H1 (cell line): ENCODE measurements at regions not wholly inside any gene's neighbourhood (a gene's known extent, or its start where the extent isn't known, plus 50 kb on each side); places are given as distances from the start of the nearest gene placed in this dataset.

Source experiments
- CTCF ChIA-PET: fragments of 300-600 bp; sonication (Branson Sonifier 250); formaldehyde crosslinking; loops from one replicate; lab custom pipeline; 2021; ENCODE audit not compliant: partially characterized antibody; lab: Charles Lee
- POLR2A ChIA-PET: fragments of 300-600 bp; sonication (Branson Sonifier 250); formaldehyde crosslinking; loops from one replicate; lab custom pipeline; 2021; ENCODE audit warnings: inconsistent platforms; ENCODE audit not compliant: partially characterized antibody; lab: Charles Lee
- DNase-seq, 2 experiments: peaks; one replicate each; pipeline versions ENCODE4 v3.0.0 to v3.0.0-alpha.2; 2010 to 2022; ENCODE audit warnings: low spot score in 2 of 2, low read depth in 1 of 2, mixed read lengths in 1 of 2
- FAIRE-seq: peaks from 2 replicates; lab custom pipeline; 2011; peaks lifted over from hg19 to GRCh38; lab: Jason Lieb, UNC
- H2AFZ ChIP-seq: 2 replicates; pipeline ENCODE4 v1.8.1; 2012; ENCODE audit warnings: low read length, inconsistent platforms
- H2AK5ac ChIP-seq: 2 replicates; pipeline ENCODE4 v1.6.1; 2013; ENCODE audit warnings: low read depth, low read length
- H2BK120ac ChIP-seq: replicated peaks from 2 replicates; pipeline ENCODE3; 2013; ENCODE audit warnings: low read depth, low read length, inconsistent platforms
- H2BK12ac ChIP-seq: 2 replicates; pipeline ENCODE4 v1.6.1; 2013; ENCODE audit warnings: low read depth, low read length
- H2BK15ac ChIP-seq: 2 replicates; pipeline ENCODE4 v1.6.1; 2013; ENCODE audit warnings: low read length
- H2BK20ac ChIP-seq: 2 replicates; pipeline ENCODE4 v1.6.1; 2013; ENCODE audit warnings: low read length
- H2BK5ac ChIP-seq: 2 replicates; pipeline ENCODE4 v1.6.1; 2013; ENCODE audit warnings: low read depth, low read length
- H3K14ac ChIP-seq: 2 replicates; pipeline ENCODE4 v1.6.1; 2013; ENCODE audit warnings: inconsistent platforms; ENCODE audit not compliant: insufficient read length
- H3K18ac ChIP-seq: 2 replicates; pipeline ENCODE4 v1.6.1; 2013; ENCODE audit warnings: low read length; ENCODE audit errors: extremely low read depth
- H3K23ac ChIP-seq: 2 replicates; pipeline ENCODE4 v1.6.1; 2013; ENCODE audit warnings: inconsistent platforms; ENCODE audit not compliant: insufficient read length
- H3K23me2 ChIP-seq: 2 replicates; pipeline ENCODE4 v1.6.1; 2013; ENCODE audit warnings: low read depth, low read length
- H3K27ac ChIP-seq: 2 replicates; pipeline ENCODE4 v1.6.1; 2011; ENCODE audit warnings: low read depth, low read length, inconsistent platforms
- H3K27me3 ChIP-seq, 4 experiments: replicated peaks in 1 of 4; 1 replicate in 1 of 4; 2 replicates in 3 of 4; pipeline versions ENCODE4 v1.6.1 to v1.8.1; 2011 to 2013; ENCODE audit warnings: low read length in 3 of 4, mild to moderate bottlenecking in 3 of 4, inconsistent platforms in 2 of 4, mixed read lengths in 2 of 4, moderate library complexity in 1 of 4; ENCODE audit not compliant: control insufficient read depth in 3 of 4, insufficient read depth in 3 of 4; ENCODE audit errors: extremely low read depth in 1 of 4
- H3K36me3 ChIP-seq, 4 experiments: 2 replicates each; pipeline versions ENCODE4 v1.6.1 to v1.8.1; 2011 to 2013; ENCODE audit warnings: mild to moderate bottlenecking in 4 of 4, low read length in 3 of 4, moderate library complexity in 2 of 4, control low read depth in 1 of 4, inconsistent platforms in 1 of 4; ENCODE audit not compliant: insufficient read depth in 4 of 4, control insufficient read depth in 2 of 4
- H3K4ac ChIP-seq: replicated peaks from 2 replicates; pipeline ENCODE3; 2013; ENCODE audit warnings: low read length, low read depth, mixed read lengths, inconsistent platforms; ENCODE audit not compliant: insufficient read length
- H3K4me1 ChIP-seq, 4 experiments: replicated peaks in 1 of 4; 1 replicate in 1 of 4; 2 replicates in 3 of 4; pipeline versions ENCODE4 v1.6.1 to v1.8.1; 2011 to 2013; ENCODE audit warnings: low read length in 3 of 4, inconsistent platforms in 2 of 4, mixed read lengths in 1 of 4; ENCODE audit not compliant: insufficient read depth in 4 of 4, control insufficient read depth in 3 of 4
- H3K4me2 ChIP-seq, 2 experiments: 2 replicates each; pipeline versions ENCODE4 v1.6.1 to v1.8.1; 2011 to 2013; ENCODE audit warnings: low read depth in 2 of 2, low read length in 2 of 2, control low read depth in 1 of 2, inconsistent platforms in 1 of 2, mild to moderate bottlenecking in 1 of 2; ENCODE audit not compliant: insufficient read depth in 1 of 2
- H3K4me3 ChIP-seq, 4 experiments: fragments of 200-600, 300-600 bp in 1 of 4; sonication (generic), shearing (Covaris generic), sonication (Bioruptor Twin) in 1 of 4; 2 replicates each; pipeline versions ENCODE4 v1.5.1 to v1.8.1; 2011 to 2016; ENCODE audit warnings: low read length in 4 of 4, low read depth in 3 of 4, control low read depth in 2 of 4, inconsistent platforms in 2 of 4, mild to moderate bottlenecking in 2 of 4, mixed read lengths in 1 of 4, moderate library complexity in 1 of 4; ENCODE audit not compliant: insufficient read depth in 2 of 4; ENCODE audit errors: extremely low read depth in 1 of 4
- H3K56ac ChIP-seq: replicated peaks from 2 replicates; pipeline ENCODE3; 2013; ENCODE audit warnings: low read depth, mild to moderate bottlenecking, mixed read lengths, low read length, inconsistent platforms; ENCODE audit not compliant: insufficient read length
- H3K79me1 ChIP-seq: 2 replicates; pipeline ENCODE4 v1.6.1; 2013; ENCODE audit warnings: low read depth, low read length, control low read depth
- H3K79me2 ChIP-seq, 2 experiments: 2 replicates each; pipeline versions ENCODE4 v1.6.1 to v1.8.1; 2012 to 2013; ENCODE audit warnings: low read length in 2 of 2, mild to moderate bottlenecking in 2 of 2, inconsistent platforms in 1 of 2; ENCODE audit not compliant: insufficient read depth in 2 of 2, control insufficient read depth in 1 of 2
- H3K9ac ChIP-seq, 4 experiments: replicated peaks in 1 of 4; 1 replicate in 1 of 4; 2 replicates in 3 of 4; pipeline versions ENCODE4 v1.6.1 to v1.8.1; 2011 to 2013; ENCODE audit warnings: low read depth in 3 of 4, low read length in 3 of 4, control low read depth in 2 of 4, mild to moderate bottlenecking in 2 of 4, moderate library complexity in 2 of 4, inconsistent platforms in 1 of 4; ENCODE audit errors: extremely low read depth in 1 of 4
- H3K9me3 ChIP-seq, 2 experiments: 2 replicates each; pipeline versions ENCODE4 v1.6.1 to v1.8.1; 2012 to 2013; ENCODE audit warnings: mild to moderate bottlenecking in 2 of 2, moderate library complexity in 2 of 2, control low read depth in 1 of 2, inconsistent platforms in 1 of 2, low read depth in 1 of 2, low read length in 1 of 2, mixed read lengths in 1 of 2; ENCODE audit not compliant: insufficient read depth in 2 of 2
- H4K20me1 ChIP-seq, 2 experiments: replicated peaks in 1 of 2; 2 replicates each; pipeline versions ENCODE3 to v1.8.1; 2011 to 2013; ENCODE audit warnings: inconsistent platforms in 2 of 2, low read length in 2 of 2, mild to moderate bottlenecking in 1 of 2; ENCODE audit not compliant: insufficient read depth in 2 of 2, control insufficient read depth in 1 of 2
- H4K5ac ChIP-seq: 2 replicates; pipeline ENCODE4 v1.6.1; 2013; ENCODE audit warnings: low read length, low read depth, mixed read lengths, inconsistent platforms; ENCODE audit not compliant: insufficient read length
- H4K8ac ChIP-seq: 2 replicates; pipeline ENCODE4 v1.8.0; 2013; ENCODE audit warnings: mild to moderate bottlenecking, moderate library complexity, low read length, inconsistent platforms; ENCODE audit not compliant: insufficient read depth; ENCODE audit errors: extremely low read depth
- H4K91ac ChIP-seq: replicated peaks from 2 replicates; pipeline ENCODE3; 2013; ENCODE audit warnings: low read length, mixed read lengths, inconsistent platforms; ENCODE audit not compliant: insufficient read length
- CHD1 ChIP-seq: IDR thresholded peaks from 2 replicates; pipeline ENCODE4 v1.6.1; 2012; ENCODE audit warnings: low read depth, low read length, improper control_type of control experiment
- EZH2 ChIP-seq: fragments of 200-600 bp; sonication (generic); IDR thresholded peaks from 2 replicates; pipeline ENCODE4 v1.7.1; 2012; ENCODE audit warnings: low read depth, mild to moderate bottlenecking, moderate library complexity, low read length, inconsistent platforms; ENCODE audit not compliant: severe bottlenecking
- GTF2F1 ChIP-seq: IDR thresholded peaks from 2 replicates; pipeline ENCODE4 v1.6.1; 2012; ENCODE audit warnings: low read depth, low read length, improper control_type of control experiment, borderline replicate concordance
- JUND ChIP-seq: IDR thresholded peaks from 2 replicates; pipeline ENCODE4 v1.6.1; 2011; ENCODE audit warnings: mild to moderate bottlenecking, improper control_type of control experiment, low read length
- RAD21 ChIP-seq, 2 experiments: IDR thresholded peaks in 1 of 2; conservative IDR thresholded peaks in 1 of 2; 2 replicates each; pipeline ENCODE4 v1.6.1; 2011; ENCODE audit warnings: low read depth in 2 of 2, low read length in 2 of 2, improper control_type of control experiment in 1 of 2, inconsistent platforms in 1 of 2, mild to moderate bottlenecking in 1 of 2, moderate library complexity in 1 of 2
- TAF1 ChIP-seq: IDR thresholded peaks from 2 replicates; pipeline ENCODE4 v1.6.1; 2011; ENCODE audit warnings: mild to moderate bottlenecking, low read depth, low read length
- WGBS, 2 experiments: shearing (Covaris generic) in 1 of 2; methylation state at CpG; one replicate each; pipeline versions ENCODE4 v1.1.6 to v1.1.7; 2013 to 2015; ENCODE audit warnings: low lambda C conversion rate in 2 of 2, mixed read lengths in 2 of 2, inconsistent platforms in 1 of 2, low coverage in 1 of 2, missing lambda C conversion rate in 1 of 2; ENCODE audit not compliant: insufficient replicate concordance in 2 of 2, insufficient coverage in 1 of 2, insufficient read length in 1 of 2; ENCODE audit errors: extremely low coverage in 1 of 2, missing lambda C conversion rate in 1 of 2; 5-methylcytosine and 5-hydroxymethylcytosine counted together

GRCh38 chr6:167680605-167681149 lies 146.0 kb upstream of the AFDN start:
- H3K9me3 ChIP-seq = no peaks in the 10 kb centered on the region; a peak in 1 of 4 replicates
- no peak overlapping the region for H3K4me2 ChIP-seq
- peak overlapping the region; percentile 46 for H4K91ac ChIP-seq
- CTCF ChIA-PET = no interaction called here
- WGBS, 2 experiments = 92% methylated on average over 15 of the region's 15 CpGs; no CpG with 5 or more reads in 1 of the 2 experiments
- H2BK15ac ChIP-seq = peak overlapping the region; percentile 3; the same call in 1 of the 2 replicates
- no peak overlapping the region for H3K27ac ChIP-seq
- H3K23me2 ChIP-seq = peaks cover 11% of the 10 kb centered on the region
- H3K27me3 ChIP-seq = peaks cover 0 to 17% (median 8%) of the 10 kb centered on the region in 4 experiments; a peak in 4 of 7 replicates
- no peaks in the 10 kb centered on the region for H3K36me3 ChIP-seq
- H3K4ac ChIP-seq = no peak overlapping the region
- peaks cover 0 to 21% (median 12%) of the 10 kb centered on the region in 4 experiments; a peak in 5 of 7 replicates for H3K4me1 ChIP-seq
- peak overlapping the region; percentile 18; the same call in 1 of the 2 replicates for H2BK12ac ChIP-seq
- no peak overlapping the region for H4K5ac ChIP-seq
- POLR2A ChIA-PET = no interaction called here
- H3K18ac ChIP-seq = no peak overlapping the region
- 0 out of 2 replicates have a peak overlapping the region, but pooled peaks have one; percentile 30 for H2AK5ac ChIP-seq
- no peak overlapping the region for H2BK120ac ChIP-seq
- no peaks in the 10 kb centered on the region for H4K20me1 ChIP-seq
- TF ChIP-seq CHD1 = no peak
- TF ChIP-seq EZH2 = no peak
- TF ChIP-seq TAF1 = no peak
- no peak for TF ChIP-seq RAD21 (IDR thresholded peaks at IDR 0.05 in 1 of 2, conservative IDR thresholded peaks at IDR 0.05 in 1 of 2; ENCODE audit: low read depth in 2 of 2, low read length in 2 of 2)
- no peak for TF ChIP-seq GTF2F1
- no peak for TF ChIP-seq JUND
- TF ChIP-seq, all 59 proteins: peak for 0
- no peaks in the 10 kb centered on the region; the same call in 1 of the 2 replicates for H3K79me1 ChIP-seq
- H4K8ac ChIP-seq = no peak overlapping the region; the same call in 1 of the 2 replicates
- peak overlapping the region; percentile 13; the same call in 1 of the 2 replicates for H2BK20ac ChIP-seq
- FAIRE-seq (no peak), DNase-seq (no peak)
- H3K23ac ChIP-seq = no peak overlapping the region
- H3K56ac ChIP-seq = no peak overlapping the region
- H3K14ac ChIP-seq = no peak overlapping the region
- H3K79me2 ChIP-seq = no peaks in the 10 kb centered on the region
- no peak overlapping the region for H3K4me3 ChIP-seq
- no peak overlapping the region for H2AFZ ChIP-seq
- no peak overlapping the region for H3K9ac ChIP-seq
- no peak overlapping the region for H2BK5ac ChIP-seq
